OCI-LY3 (cell line): ENCODE measurements at regions not wholly inside any gene's neighbourhood (a gene's known extent, or its start where the extent isn't known, plus 50 kb on each side); places are given as distances from the start of the nearest gene placed in this dataset.

Experiments
- EZH2phosphoT487 ChIP-seq: fragments of 200-600 bp; shearing (Covaris generic); IDR thresholded peaks from 2 replicates; pipeline ENCODE4 v1.6.1; 2018; ENCODE audit warnings: antibody characterized with exemption, mixed run types, low read depth
- TF ChIP-seq, protein P1 (sequence below): fragments of 200-600, 300-600 bp; sonication (generic); IDR thresholded peaks from 2 replicates; pipeline ENCODE4 v1.5.1; 2014; ENCODE audit warnings: antibody characterized with exemption, low read length, low read depth

GRCh38 chr7:65251851-65252620, 121.6 kb upstream of the ZNF92 start:
- TF ChIP-seq EZH2phosphoT487, result no peak
- TF ChIP-seq, protein P1, sequence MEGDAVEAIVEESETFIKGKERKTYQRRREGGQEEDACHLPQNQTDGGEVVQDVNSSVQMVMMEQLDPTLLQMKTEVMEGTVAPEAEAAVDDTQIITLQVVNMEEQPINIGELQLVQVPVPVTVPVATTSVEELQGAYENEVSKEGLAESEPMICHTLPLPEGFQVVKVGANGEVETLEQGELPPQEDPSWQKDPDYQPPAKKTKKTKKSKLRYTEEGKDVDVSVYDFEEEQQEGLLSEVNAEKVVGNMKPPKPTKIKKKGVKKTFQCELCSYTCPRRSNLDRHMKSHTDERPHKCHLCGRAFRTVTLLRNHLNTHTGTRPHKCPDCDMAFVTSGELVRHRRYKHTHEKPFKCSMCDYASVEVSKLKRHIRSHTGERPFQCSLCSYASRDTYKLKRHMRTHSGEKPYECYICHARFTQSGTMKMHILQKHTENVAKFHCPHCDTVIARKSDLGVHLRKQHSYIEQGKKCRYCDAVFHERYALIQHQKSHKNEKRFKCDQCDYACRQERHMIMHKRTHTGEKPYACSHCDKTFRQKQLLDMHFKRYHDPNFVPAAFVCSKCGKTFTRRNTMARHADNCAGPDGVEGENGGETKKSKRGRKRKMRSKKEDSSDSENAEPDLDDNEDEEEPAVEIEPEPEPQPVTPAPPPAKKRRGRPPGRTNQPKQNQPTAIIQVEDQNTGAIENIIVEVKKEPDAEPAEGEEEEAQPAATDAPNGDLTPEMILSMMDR, result no peak
